Motor neuron (in vitro differentiated cells): ENCODE measurements at regions not wholly inside any gene's neighbourhood (a gene's known extent, or its start where the extent isn't known, plus 50 kb on each side); places are given as distances from the start of the nearest gene placed in this dataset.
"Not testable (repeated sequence)": the region's sequence is repeated elsewhere in the genome, so short reads cannot be mapped to it uniquely, and the experiment has no call there.

Experiments used
- ATAC-seq, 8 experiments: fragments of 200-7000 bp; cut with Tn5 transposase; replicated peaks in 6 of 8; 2 replicates each; pipeline ENCODE4 v1.8.0; 2021; ENCODE audit warnings: mild to moderate bottlenecking in 8 of 8, moderate library complexity in 8 of 8
- H3K27ac ChIP-seq, 2 donors: fragments of 250-450 bp; sonication (Bioruptor Pico); 2 replicates each; pipeline ENCODE4 v1.9.0; 2021; ENCODE audit warnings: antibody characterized with exemption in 2 of 2, mild to moderate bottlenecking in 2 of 2, moderate library complexity in 1 of 2
- H3K4me1 ChIP-seq, 2 donors: fragments of 250-450 bp; sonication (Bioruptor Pico); replicated peaks in 1 of 2; 2 replicates each; pipeline ENCODE4 v1.6.1; 2021; ENCODE audit warnings: antibody characterized with exemption in 2 of 2, mild to moderate bottlenecking in 2 of 2, moderate library complexity in 1 of 2
- H3K4me3 ChIP-seq, 5 donors: fragments of 250-450 bp; sonication (Bioruptor Pico); 2 replicates each; pipeline ENCODE4 v1.9.0; 2021; ENCODE audit warnings: antibody characterized with exemption in 5 of 5, mild to moderate bottlenecking in 5 of 5, moderate library complexity in 4 of 5
- WGBS, 10 experiments: fragments of 450-650 bp; shearing (Covaris generic); methylation state at CpG; one replicate each; pipeline ENCODE4 v1.0.0; 2022; 5-methylcytosine and 5-hydroxymethylcytosine counted together
- in situ Hi-C, 9 experiments: fragments of 400-800 bp; cut with MboI; loops; one replicate each; pipeline ENCODE4 v1.15.0; 2021; ENCODE audit warnings: low sequenced_read_pairs in 9 of 9, low pct_unique_long_range_greater_than_20kb in 2 of 9; ENCODE audit not compliant: unreplicated experiment in 9 of 9

- Histone ChIP-seq H3K27ac (no peak overlapping the region), H3K4me1 (peaks cover 0 to 9% of the 10 kb centered on the region in 2 donors), H3K4me3 (no peak overlapping the region)
- in situ Hi-C loops: no loop called here
- no peak for ATAC-seq
- WGBS, 10 experiments: 22 to 100% (median 87%) methylated on average over 1 of the region's 1 CpG; no CpG with 5 or more reads in 2 of the 10 experiments
These were observed 342.4 kb upstream of the FLRT2 start for GRCh38 chr14:85187521-85187920.

DNA sequence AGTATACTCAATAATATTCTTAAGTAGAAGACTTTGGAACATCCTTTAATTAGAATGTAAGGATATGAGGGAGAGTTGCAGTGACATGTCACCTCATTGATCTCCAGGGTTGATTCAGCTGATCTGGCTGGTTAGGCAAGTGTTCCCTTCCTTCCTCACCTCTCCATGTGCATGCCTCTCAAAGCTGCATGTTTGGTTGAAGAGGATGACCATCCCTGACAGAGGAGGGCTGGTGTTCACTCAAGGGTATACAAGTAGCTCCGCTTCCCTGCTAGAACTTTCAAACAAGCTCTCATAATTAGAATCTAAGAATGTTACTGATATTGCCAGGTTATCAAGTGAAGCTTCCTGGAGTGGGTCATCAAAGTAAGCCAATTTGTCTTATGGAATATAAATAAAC, 341.1 kb upstream of the FLRT2 start:
- Histone ChIP-seq H3K4me3 (no peak overlapping the region), H3K27ac (no peak overlapping the region), H3K4me1 (peaks cover 0 to 9% of the 10 kb centered on the region in 2 donors)
- ATAC-seq: no peak
- 89 to 100% (median 100%) methylated on average over 1 of the region's 1 CpG; no CpG with 5 or more reads in 6 of the 10 experiments for WGBS, 10 experiments
- in situ Hi-C loops: no loop called here

DNA sequence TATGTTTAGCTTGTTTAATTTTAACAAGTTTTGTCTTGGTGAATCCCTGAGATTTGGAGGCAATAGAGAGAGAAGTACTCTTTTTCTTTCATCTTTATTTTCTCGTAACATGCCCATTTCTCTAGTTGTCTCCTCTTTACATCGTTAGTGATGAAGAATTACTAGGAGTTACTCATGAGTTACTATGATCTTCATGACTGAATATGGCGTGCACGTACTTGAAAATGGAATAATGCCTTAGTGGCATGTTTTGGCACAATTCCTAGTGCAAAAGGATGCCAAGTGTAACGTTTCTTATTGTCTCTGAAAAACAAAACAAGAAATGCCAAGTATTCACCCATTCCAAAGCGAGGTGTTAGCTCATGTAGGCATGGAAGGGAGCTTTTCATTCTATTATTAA, 340.7 kb upstream of the FLRT2 start:
- in situ Hi-C loops, H3K4me3 ChIP-seq, ATAC-seq, H3K4me1 ChIP-seq, H3K27ac ChIP-seq: not testable (repeated sequence)
- WGBS, 10 experiments: 50 to 100% (median 83%) methylated on average over 2 to 4 of the region's 6 CpGs; no CpG with 5 or more reads in 2 of the 10 experiments

DNA sequence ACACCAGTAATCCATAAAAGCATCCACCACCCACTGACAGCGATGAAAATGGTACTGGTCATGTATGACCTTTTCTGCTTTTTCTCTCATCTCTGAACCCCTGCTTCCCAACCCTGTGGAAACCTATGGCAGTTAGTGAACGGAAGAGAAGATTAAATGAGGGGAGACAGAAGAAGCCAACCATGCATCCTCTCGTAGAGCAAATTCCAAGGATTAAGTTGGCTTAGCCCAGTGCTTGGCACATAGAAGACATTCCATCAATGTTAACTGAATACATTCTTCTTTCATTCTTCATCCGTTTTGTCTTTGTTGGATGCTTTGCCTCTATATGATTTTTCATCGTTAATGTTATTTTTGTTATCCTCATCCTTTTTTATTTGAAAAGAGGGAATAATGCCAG, 339.7 kb upstream of the FLRT2 start:
- Histone ChIP-seq H3K4me3 (no peak overlapping the region), H3K27ac (no peak overlapping the region), H3K4me1 (peaks cover 0 to 9% of the 10 kb centered on the region in 2 donors)
- WGBS, 10 experiments: 43 to 100% (median 81%) methylated on average over 1 to 5 of the region's 5 CpGs
- in situ Hi-C loops: no loop called here
- no peak for ATAC-seq

GRCh38 chr14:85191986-85192385, 338.0 kb upstream of the FLRT2 start:
- Histone ChIP-seq H3K27ac (no peak overlapping the region), H3K4me3 (no peak overlapping the region), H3K4me1 (no peaks in the 10 kb centered on the region)
- in situ Hi-C loops: no loop called here
- no peak for ATAC-seq

DNA sequence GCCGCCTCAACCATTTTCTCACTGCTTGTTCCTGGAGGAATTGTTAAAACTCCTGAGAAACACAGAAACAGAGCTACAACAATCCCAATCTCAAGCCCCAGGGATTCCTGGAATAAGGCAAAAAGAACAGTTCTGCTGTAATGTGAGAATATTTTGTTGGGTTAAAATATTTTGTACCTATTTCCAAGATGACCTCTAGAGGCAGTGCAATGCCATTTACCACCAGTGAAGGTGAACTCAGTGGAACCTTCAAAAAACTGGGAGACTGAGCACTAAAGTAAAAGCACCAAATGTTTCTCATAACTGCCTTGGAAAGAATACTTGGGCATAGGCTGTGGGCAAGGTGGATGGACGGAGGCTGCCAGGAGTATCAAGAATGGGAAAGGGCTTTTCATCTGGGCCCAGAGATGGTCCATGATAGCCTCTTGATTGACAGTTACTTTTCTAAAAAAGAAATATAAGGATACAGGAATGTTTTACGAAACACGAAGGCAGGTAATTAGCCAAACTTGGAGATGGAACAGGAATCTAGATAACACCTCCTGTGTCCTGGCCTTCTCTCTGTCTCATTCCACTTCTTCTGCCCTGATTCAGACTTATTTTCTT, 334.0 kb upstream of the FLRT2 start:
- in situ Hi-C loops: no loop called here
- 60 to 100% (median 90%) methylated on average over 1 to 4 of the region's 4 CpGs; no CpG with 5 or more reads in 2 of the 10 experiments for WGBS, 10 experiments
- Histone ChIP-seq H3K27ac (no peak overlapping the region), H3K4me3 (no peak overlapping the region), H3K4me1 (no peaks in the 10 kb centered on the region)
- ATAC-seq: peak in 2 of 8 experiments; percentile 46 to 62

GRCh38 chr14:85198001-85198400, 331.9 kb upstream of the FLRT2 start:
- no peak for ATAC-seq
- Histone ChIP-seq H3K4me1 (no peaks in the 10 kb centered on the region), H3K27ac (no peak overlapping the region), H3K4me3 (no peak overlapping the region)
- in situ Hi-C loops: no loop called here
- 72 to 98% (median 91%) methylated on average over 3 to 4 of the region's 4 CpGs; no CpG with 5 or more reads in 2 of the 10 experiments for WGBS, 10 experiments

GRCh38 chr14:85205875-85206274, 324.1 kb upstream of the FLRT2 start:
- H3K4me1 ChIP-seq: no peaks in the 10 kb centered on the region
- no peak for ATAC-seq
- H3K4me3 ChIP-seq: no peak overlapping the region
- H3K27ac ChIP-seq: no peak overlapping the region
- in situ Hi-C loops: loop anchor here in 1 of 9 experiments (25.0 kb wide), 1 partner anchor 306 kb away; no protein-coding TSS in a partner anchor
- WGBS, 10 experiments: 85 to 100% (median 96%) methylated on average over 2 of the region's 2 CpGs; no CpG with 5 or more reads in 2 of the 10 experiments

DNA sequence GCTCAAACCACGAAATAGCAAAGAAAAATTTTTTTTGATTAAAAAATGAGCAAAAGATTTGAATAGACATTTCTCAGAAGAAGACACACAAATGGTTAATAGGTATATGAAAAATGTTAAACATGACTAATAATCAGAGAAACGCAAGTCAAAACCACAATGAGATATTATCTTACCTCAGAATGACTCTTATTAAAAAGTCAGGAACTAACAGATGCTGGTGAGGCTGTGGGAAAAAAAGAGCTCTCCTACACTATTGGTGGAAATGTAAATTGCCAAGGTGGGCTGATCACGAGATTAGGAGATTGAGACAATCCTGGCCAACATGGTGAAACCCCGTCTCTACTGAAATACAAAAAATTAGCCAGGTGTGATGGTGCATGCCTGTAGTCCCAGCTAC, 315.5 kb upstream of the FLRT2 start:
- in situ Hi-C loops: loop anchor here in 1 of 9 experiments (25.0 kb wide), 1 partner anchor 298 kb away; no protein-coding TSS in a partner anchor
- no peak for ATAC-seq
- no peak overlapping the region for H3K4me3 ChIP-seq
- no peak overlapping the region for H3K27ac ChIP-seq
- WGBS, 10 experiments: 10 to 82% (median 55%) methylated on average over 1 to 4 of the region's 4 CpGs
- H3K4me1 ChIP-seq: no peaks in the 10 kb centered on the region

DNA sequence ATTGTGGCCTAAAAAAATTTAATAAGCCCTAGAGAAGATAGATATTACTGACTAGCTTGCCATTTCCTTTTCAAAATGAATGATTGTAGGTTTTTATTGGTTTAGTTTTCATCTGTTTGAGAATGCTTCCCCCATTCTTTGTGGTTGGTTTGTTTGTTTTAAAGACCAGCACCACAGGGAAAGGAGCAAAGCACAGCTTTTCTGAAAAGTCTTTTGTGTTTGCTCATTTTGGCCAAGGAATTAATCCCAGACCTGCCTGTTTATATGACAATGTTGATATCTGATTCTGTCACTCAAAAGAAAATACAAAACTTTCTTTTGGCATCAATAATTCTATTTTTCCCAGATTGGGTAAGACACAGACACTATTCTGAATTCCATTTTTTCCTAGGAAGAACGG, 312.5 kb upstream of the FLRT2 start:
- Histone ChIP-seq H3K4me3 (no peak overlapping the region), H3K4me1 (peaks cover under 1 to 3% of the 10 kb centered on the region in 2 donors), H3K27ac (no peak overlapping the region)
- in situ Hi-C loops: loop anchor here in 1 of 9 experiments (25.0 kb wide), 1 partner anchor 295 kb away; no protein-coding TSS in a partner anchor
- no peak for ATAC-seq
- 79 to 100% (median 90%) methylated on average over 1 of the region's 1 CpG for WGBS, 10 experiments

DNA sequence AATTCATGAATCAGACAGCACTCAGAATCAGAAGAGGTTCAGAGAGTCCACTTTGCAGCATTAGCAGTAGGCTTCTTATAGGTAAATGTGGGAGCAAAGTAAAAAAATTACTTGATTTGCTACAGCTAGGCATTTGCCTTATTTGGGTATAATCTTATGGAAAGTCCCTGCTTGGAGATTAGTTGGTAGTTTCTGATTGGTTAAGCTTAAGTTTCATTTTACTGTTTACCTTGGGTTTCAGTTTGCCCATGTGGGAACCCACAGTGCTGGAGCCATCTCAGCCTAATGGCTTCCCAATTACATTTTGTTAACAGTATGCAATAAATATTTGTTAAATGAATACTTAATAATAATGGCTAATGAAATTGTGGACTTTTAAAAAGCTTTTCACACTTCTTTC, 311.0 kb upstream of the FLRT2 start:
- H3K4me3 ChIP-seq: no peak overlapping the region
- no peak for ATAC-seq
- H3K27ac ChIP-seq: no peak overlapping the region
- peaks cover 3 to 5% of the 10 kb centered on the region in 2 donors for H3K4me1 ChIP-seq
- in situ Hi-C loops: loop anchor here in 1 of 9 experiments (25.0 kb wide), 1 partner anchor 293 kb away; no protein-coding TSS in a partner anchor

- WGBS, 10 experiments: 38 to 100% (median 93%) methylated on average over 1 to 3 of the region's 3 CpGs; no CpG with 5 or more reads in 4 of the 10 experiments
- Histone ChIP-seq H3K27ac (no peak overlapping the region), H3K4me1 (peaks cover 3 to 9% of the 10 kb centered on the region in 2 donors), H3K4me3 (no peak overlapping the region)
- in situ Hi-C loops: loop anchor here in 1 of 9 experiments (25.0 kb wide), 1 partner anchor 290 kb away; no protein-coding TSS in a partner anchor
- ATAC-seq: no peak
These were observed 308.1 kb upstream of the FLRT2 start for GRCh38 chr14:85221832-85222231.

DNA sequence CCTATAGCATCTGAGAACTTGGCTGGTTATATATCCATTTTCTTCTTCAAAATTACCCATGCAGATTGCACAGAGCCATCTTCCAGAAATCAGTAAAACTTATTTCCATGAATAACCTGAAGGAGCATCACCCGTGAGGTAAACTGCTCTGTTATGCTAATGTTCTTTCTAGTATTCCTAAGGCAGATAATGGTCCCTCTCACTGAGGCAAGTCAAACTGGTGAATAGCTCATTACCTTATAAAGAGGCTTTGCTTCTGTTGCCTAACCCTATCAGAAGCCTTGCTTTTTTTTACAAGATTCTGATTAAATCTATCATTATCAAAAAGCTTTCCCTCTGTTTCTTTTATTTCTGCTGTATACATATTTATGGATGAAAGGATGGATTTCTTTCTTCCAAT, 307.6 kb upstream of the FLRT2 start:
- 44 to 100% (median 67%) methylated on average over 1 of the region's 1 CpG; no CpG with 5 or more reads in 1 of the 10 experiments for WGBS, 10 experiments
- in situ Hi-C loops: loop anchor here in 1 of 9 experiments (25.0 kb wide), 1 partner anchor 290 kb away; no protein-coding TSS in a partner anchor
- Histone ChIP-seq H3K4me1 (peaks cover 3 to 9% of the 10 kb centered on the region in 2 donors), H3K27ac (no peak overlapping the region), H3K4me3 (no peak overlapping the region)
- no peak for ATAC-seq

- in situ Hi-C loops: loop anchor here in 1 of 9 experiments (25.0 kb wide), 1 partner anchor 289 kb away; no protein-coding TSS in a partner anchor
- WGBS, 10 experiments: 0 to 78% (median 18%) methylated on average over 1 to 3 of the region's 3 CpGs
- Histone ChIP-seq H3K4me1 (peaks cover 3 to 9% of the 10 kb centered on the region in 2 donors), H3K4me3 (no peak overlapping the region), H3K27ac (no peak overlapping the region)
- ATAC-seq: peak in 3 of 8 experiments; percentile 29 to 44 (median 30)
These were observed 306.3 kb upstream of the FLRT2 start for GRCh38 chr14:85223667-85224066.
